K562 (cell line): ENCODE measurements at regions not wholly inside any gene's neighbourhood (a gene's known extent, or its start where the extent isn't known, plus 50 kb on each side); places are given as distances from the start of the nearest gene placed in this dataset.

Experiments used
- ATAC-seq: fragments of 200-7000 bp; cut with Tn5 transposase; 3 replicates; pipeline ENCODE4 v1.9.1; 2020; ENCODE audit warnings: moderate library complexity
- BruUV-seq: library from RNA; stranded (reverse); fragments of 400-500 nt; replicated peaks from 2 replicates; lab custom pipeline; 2021; lab: Mats Ljungman, UMichigan
- CTCF ChIA-PET: fragments of 300-600 bp; formaldehyde crosslinking; extraction: SDS; loops from one replicate; lab custom pipeline; 2021; ENCODE audit warnings: low intra/inter-chr PET ratio; lab: Yijun Ruan, JAX
- POLR2A ChIA-PET: fragments of 300-600, 350-650 bp; sonication (Branson Sonifier 250); formaldehyde crosslinking; extraction: SDS; loops from one replicate; lab custom pipeline; 2021; ENCODE audit warnings: antibody characterized with exemption, inconsistent platforms; lab: Yijun Ruan, JAX
- DNase-seq, 4 experiments: peaks; one replicate each; pipeline versions ENCODE4 v3.0.0 to v3.0.0-alpha.2; 2011 to 2018; ENCODE audit warnings: low spot score in 3 of 4, mixed read lengths in 3 of 4; ENCODE audit errors: extremely low read depth in 1 of 4
- FAIRE-seq: peaks from 2 replicates; lab custom pipeline; 2011; peaks lifted over from hg19 to GRCh38; lab: Jason Lieb, UNC
- H2AFZ ChIP-seq: 2 replicates; pipeline ENCODE4 v1.6.0; 2011; ENCODE audit warnings: low read depth, low read length, control low read depth, inconsistent platforms
- H3K27ac ChIP-seq: fragments of 200-600 bp; 3 replicates; pipeline ENCODE4 v1.8.0; 2011; ENCODE audit warnings: low read depth, mild to moderate bottlenecking, control low read depth, inconsistent platforms, low read length, moderate library complexity, mixed read lengths; ENCODE audit errors: extremely low read depth
- H3K27me3 ChIP-seq, 2 experiments: fragments of 300-600 bp in 1 of 2; 2 replicates in 1 of 2; 3 replicates in 1 of 2; pipeline versions ENCODE4 v1.6.0 to v1.8.0; 2011; ENCODE audit warnings: inconsistent platforms in 2 of 2, low read length in 2 of 2, mild to moderate bottlenecking in 1 of 2, mixed read lengths in 1 of 2, moderate library complexity in 1 of 2; ENCODE audit not compliant: control insufficient read depth in 2 of 2, insufficient read depth in 2 of 2
- H3K36me3 ChIP-seq: fragments of 300-600 bp; 3 replicates; pipeline ENCODE4 v1.8.0; 2011; ENCODE audit warnings: mild to moderate bottlenecking, low read length, inconsistent platforms; ENCODE audit not compliant: control insufficient read depth, insufficient read depth
- H3K4me1 ChIP-seq, 2 experiments: fragments of 200-600 bp in 1 of 2; replicated peaks in 1 of 2; 2 replicates in 1 of 2; 3 replicates in 1 of 2; pipeline versions ENCODE4 v1.5.1 to v1.8.0; 2011; ENCODE audit warnings: inconsistent platforms in 2 of 2, low read length in 2 of 2, mild to moderate bottlenecking in 1 of 2, mixed read lengths in 1 of 2, moderate library complexity in 1 of 2; ENCODE audit not compliant: control insufficient read depth in 2 of 2, insufficient read depth in 2 of 2
- H3K4me2 ChIP-seq: 2 replicates; pipeline ENCODE4 v1.6.1; 2011; ENCODE audit warnings: low read length, control low read depth, inconsistent platforms, mixed read lengths; ENCODE audit not compliant: insufficient read depth
- H3K4me3 ChIP-seq: fragments of 200-600 bp; sonication (generic), shearing (Covaris generic); 2 replicates; pipeline ENCODE4 v1.5.1; 2016; ENCODE audit warnings: control low read depth, inconsistent platforms
- H3K79me2 ChIP-seq: fragments of 200-600 bp; 3 replicates; pipeline ENCODE4 v1.8.0; 2011; ENCODE audit warnings: low read length, inconsistent platforms; ENCODE audit not compliant: control insufficient read depth, insufficient read depth
- H3K9ac ChIP-seq, 2 experiments: 2 replicates each; pipeline versions ENCODE4 v1.6.0 to v1.6.1; 2011; ENCODE audit warnings: low read depth in 2 of 2, low read length in 2 of 2, control low read depth in 1 of 2, inconsistent platforms in 1 of 2, mild to moderate bottlenecking in 1 of 2, mixed read lengths in 1 of 2; ENCODE audit not compliant: insufficient read depth in 1 of 2
- H3K9me1 ChIP-seq: one replicate; pipeline ENCODE4 v1.6.0; 2011; ENCODE audit warnings: inconsistent platforms, mild to moderate bottlenecking, low read length, moderate library complexity; ENCODE audit not compliant: control insufficient read depth, insufficient read depth
- H3K9me3 ChIP-seq: replicated peaks from 2 replicates; pipeline ENCODE4 v1.5.1; 2011; ENCODE audit warnings: low read depth, low read length, inconsistent platforms; ENCODE audit not compliant: control insufficient read depth, insufficient read depth
- H4K20me1 ChIP-seq: replicated peaks from 2 replicates; pipeline ENCODE4 v1.6.1; 2011; ENCODE audit warnings: low read length, inconsistent platforms, mixed read lengths; ENCODE audit not compliant: control insufficient read depth, insufficient read depth
- C11orf30 ChIP-seq: fragments of 450-650 bp; IDR thresholded peaks from 2 replicates; pipeline ENCODE4 v1.6.1; 2016; ENCODE audit warnings: low read depth, mild to moderate bottlenecking
- CBFA2T2 ChIP-seq: fragments of 450-650 bp; conservative IDR thresholded peaks from 2 replicates; pipeline ENCODE4 v1.6.1; 2017; ENCODE audit warnings: mild to moderate bottlenecking
- EP300 ChIP-seq: IDR thresholded peaks from 2 replicates; pipeline ENCODE4 v1.6.1; 2012; ENCODE audit warnings: low read length, improper control_type of control experiment
- MAFF ChIP-seq: IDR thresholded peaks from 2 replicates; pipeline ENCODE4 v1.6.1; 2012; ENCODE audit warnings: low read length, improper control_type of control experiment
- MAFG ChIP-seq: fragments of 450-650 bp; conservative IDR thresholded peaks from 2 replicates; pipeline ENCODE4 v1.6.1; 2016; ENCODE audit warnings: missing genetic modification characterization, missing compliant biosample characterization
- MAFK ChIP-seq: IDR thresholded peaks from 2 replicates; pipeline ENCODE4 v1.6.1; 2011; ENCODE audit warnings: low read length, improper control_type of control experiment
- ZBTB1 ChIP-seq: sonication (generic); formaldehyde crosslinking; IDR thresholded peaks from 2 replicates; pipeline ENCODE4 v1.8.1; 2023; ENCODE audit warnings: missing genetic modification reagents, low read depth, mild to moderate bottlenecking, borderline replicate concordance
- ZNF316 ChIP-seq: fragments of 450-650 bp; IDR thresholded peaks from 2 replicates; pipeline ENCODE4 v1.6.1; 2016
- WGBS: fragments of 100-300 bp; shearing (Covaris generic); methylation state at CpG from one replicate; pipeline ENCODE4 v1.1.6; 2016; ENCODE audit warnings: low coverage, mixed read lengths; ENCODE audit not compliant: insufficient coverage; ENCODE audit errors: missing lambda C conversion rate; 5-methylcytosine and 5-hydroxymethylcytosine counted together
- in situ Hi-C: fragments of 300-500 bp; cut with MboI; formaldehyde crosslinking; loops from 4 replicates; pipeline ENCODE4 v1.15.0; 2018; ENCODE audit warnings: inconsistent platforms, mixed read lengths
- intact Hi-C: fragments of 100-400 bp; cut with micrococcal nuclease; formaldehyde crosslinking; loops from 2 replicates; pipeline ENCODE4 v1.14.2; 2022
- TF ChIP-seq, protein P1 (sequence below): fragments of 450-650 bp; formaldehyde crosslinking; IDR thresholded peaks from 2 replicates; pipeline ENCODE4 v1.4.0; 2020; ENCODE audit warnings: mild to moderate bottlenecking
- TF ChIP-seq, protein P2 (sequence below), 3 experiments: IDR thresholded peaks in 2 of 3; conservative IDR thresholded peaks in 1 of 3; 2 replicates each; pipeline ENCODE4 v1.5.1; 2011 to 2012; ENCODE audit warnings: low read length in 3 of 3, mild to moderate bottlenecking in 3 of 3, control low read depth in 2 of 3, improper control_type of control experiment in 1 of 3, inconsistent platforms in 1 of 3, low read depth in 1 of 3, mixed read lengths in 1 of 3, moderate library complexity in 1 of 3; ENCODE audit not compliant: insufficient read depth in 2 of 3

DNA sequence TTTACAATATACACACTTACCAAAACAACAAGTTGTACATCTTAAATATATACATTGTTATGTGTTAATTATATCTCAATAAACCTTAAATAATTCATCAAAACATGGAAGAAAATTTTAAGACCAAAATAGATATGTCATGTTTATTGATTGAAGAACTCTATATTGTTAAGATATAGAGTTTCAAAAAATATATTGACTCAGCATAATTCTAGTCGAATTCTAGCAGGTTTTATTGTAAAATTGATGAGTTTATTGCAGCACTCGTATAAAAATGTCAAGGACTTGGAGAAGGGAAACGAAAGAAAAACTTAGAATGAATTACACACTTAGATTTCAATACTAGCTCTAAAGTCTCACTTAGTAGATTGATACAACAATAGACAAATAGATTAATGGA is 575.4 kb upstream of the SORCS1 start:
- no peak for DNase-seq
- BruUV-seq = no TSS peak
- Histone ChIP-seq H3K27ac (no peak overlapping the region), H3K4me2 (no peak overlapping the region), H3K36me3 (no peaks in the 10 kb centered on the region), H3K27me3 (no peaks in the 10 kb centered on the region), H3K4me3 (no peak overlapping the region), H3K9me1 (no peaks in the 10 kb centered on the region), H2AFZ (no peak overlapping the region), H3K4me1 (no peaks in the 10 kb centered on the region), H3K79me2 (no peaks in the 10 kb centered on the region), H3K9me3 (no peaks in the 10 kb centered on the region), H4K20me1 (no peaks in the 10 kb centered on the region), H3K9ac (no peak overlapping the region)
- intact Hi-C loops = no loop called here
- ChIA-PET CTCF (no interaction called here), POLR2A (no interaction called here)
- no peak for FAIRE-seq
- WGBS = 0% methylated on average over 3 of the region's 3 CpGs
- TF ChIP-seq MAFF (peak; percentile 33; the same call in 1 of the 2 replicates), ZNF316 (peak; percentile 70), EP300 (no peak), MAFG (0 out of 2 replicates have a peak, but pooled peaks have one; percentile 21), CBFA2T2 (no peak), ZBTB1 (CRISPR knock-in tag) (no peak), C11orf30 (peak; percentile 31; the same call in 1 of the 2 replicates), MAFK (0 out of 2 replicates have a peak, but pooled peaks have one; percentile 18)
- TF ChIP-seq, protein P1, sequence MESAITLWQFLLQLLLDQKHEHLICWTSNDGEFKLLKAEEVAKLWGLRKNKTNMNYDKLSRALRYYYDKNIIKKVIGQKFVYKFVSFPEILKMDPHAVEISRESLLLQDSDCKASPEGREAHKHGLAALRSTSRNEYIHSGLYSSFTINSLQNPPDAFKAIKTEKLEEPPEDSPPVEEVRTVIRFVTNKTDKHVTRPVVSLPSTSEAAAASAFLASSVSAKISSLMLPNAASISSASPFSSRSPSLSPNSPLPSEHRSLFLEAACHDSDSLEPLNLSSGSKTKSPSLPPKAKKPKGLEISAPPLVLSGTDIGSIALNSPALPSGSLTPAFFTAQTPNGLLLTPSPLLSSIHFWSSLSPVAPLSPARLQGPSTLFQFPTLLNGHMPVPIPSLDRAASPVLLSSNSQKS = no peak
- TF ChIP-seq, protein P2, sequence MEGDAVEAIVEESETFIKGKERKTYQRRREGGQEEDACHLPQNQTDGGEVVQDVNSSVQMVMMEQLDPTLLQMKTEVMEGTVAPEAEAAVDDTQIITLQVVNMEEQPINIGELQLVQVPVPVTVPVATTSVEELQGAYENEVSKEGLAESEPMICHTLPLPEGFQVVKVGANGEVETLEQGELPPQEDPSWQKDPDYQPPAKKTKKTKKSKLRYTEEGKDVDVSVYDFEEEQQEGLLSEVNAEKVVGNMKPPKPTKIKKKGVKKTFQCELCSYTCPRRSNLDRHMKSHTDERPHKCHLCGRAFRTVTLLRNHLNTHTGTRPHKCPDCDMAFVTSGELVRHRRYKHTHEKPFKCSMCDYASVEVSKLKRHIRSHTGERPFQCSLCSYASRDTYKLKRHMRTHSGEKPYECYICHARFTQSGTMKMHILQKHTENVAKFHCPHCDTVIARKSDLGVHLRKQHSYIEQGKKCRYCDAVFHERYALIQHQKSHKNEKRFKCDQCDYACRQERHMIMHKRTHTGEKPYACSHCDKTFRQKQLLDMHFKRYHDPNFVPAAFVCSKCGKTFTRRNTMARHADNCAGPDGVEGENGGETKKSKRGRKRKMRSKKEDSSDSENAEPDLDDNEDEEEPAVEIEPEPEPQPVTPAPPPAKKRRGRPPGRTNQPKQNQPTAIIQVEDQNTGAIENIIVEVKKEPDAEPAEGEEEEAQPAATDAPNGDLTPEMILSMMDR (IDR thresholded peaks at IDR 0.05 in 2 of 3, conservative IDR thresholded peaks at IDR 0.05 in 1 of 3; ENCODE audit: insufficient read depth in 2 of 3, low read depth in 1 of 3, low read length in 3 of 3) = no peak
- ATAC-seq = no peak
- in situ Hi-C loops = no loop called here
